ENCODE measurements at regions not wholly inside any gene's neighbourhood (a gene's known extent, or its start where the extent isn't known, plus 50 kb on each side); places are given as distances from the start of the nearest gene placed in this dataset.
"Not testable (repeated sequence)": the region's sequence is repeated elsewhere in the genome, so short reads cannot be mapped to it uniquely, and the experiment has no call there.

- no peak for DNase-seq
Measured at GRCh38 chr18:60200558-60200957, 172.0 kb downstream of the MC4R start.

- DNase-seq = no peak
Measured at GRCh38 chr18:60199505-60199904, 173.1 kb downstream of the MC4R start.

GRCh38 chr18:60197671-60198462 lies 174.7 kb downstream of the MC4R start:
- DNase-seq = no peak

- DNase-seq = no peak
Measured at GRCh38 chr18:60196836-60197606, 175.6 kb downstream of the MC4R start.

GRCh38 chr18:60193780-60194179 lies 178.8 kb downstream of the MC4R start:
- no peak for DNase-seq

- DNase-seq = no peak
Measured at GRCh38 chr18:60191926-60192325, 180.6 kb downstream of the MC4R start.

- DNase-seq = no peak
Measured at GRCh38 chr18:60189856-60190255, 182.7 kb downstream of the MC4R start.

GRCh38 chr18:60188958-60189357 lies 183.6 kb downstream of the MC4R start:
- no peak for DNase-seq

GRCh38 chr18:60182223-60182622 lies 190.4 kb downstream of the MC4R start:
- DNase-seq = no peak

- no peak for DNase-seq
Measured at GRCh38 chr18:60180671-60181070, 191.9 kb downstream of the MC4R start.

GRCh38 chr18:60178224-60178623 lies 194.4 kb downstream of the MC4R start:
- DNase-seq = not testable (repeated sequence)

- no peak for DNase-seq
Measured at GRCh38 chr18:60176259-60176658, 196.3 kb downstream of the MC4R start.

- no peak for DNase-seq
Measured at GRCh38 chr18:60174832-60175231, 197.7 kb downstream of the MC4R start.

- DNase-seq = no peak
Measured at GRCh38 chr18:60172030-60172429, 200.5 kb downstream of the MC4R start.

GRCh38 chr18:60163622-60164021 lies 209.0 kb downstream of the MC4R start:
- DNase-seq = no peak

GRCh38 chr18:60162388-60162787 lies 210.2 kb downstream of the MC4R start:
- no peak for DNase-seq

GRCh38 chr18:60157810-60158209 lies 214.8 kb downstream of the MC4R start:
- no peak for DNase-seq

GRCh38 chr18:60153376-60153775 lies 219.2 kb downstream of the MC4R start:
- DNase-seq = no peak

GRCh38 chr18:60149316-60149715 lies 223.3 kb downstream of the MC4R start:
- DNase-seq = no peak

- no peak for DNase-seq
Measured at GRCh38 chr18:60147323-60147722, 225.3 kb downstream of the MC4R start.

GRCh38 chr18:60146220-60146960 lies 226.2 kb downstream of the MC4R start:
- DNase-seq = no peak

- DNase-seq = no peak
Measured at GRCh38 chr18:60145776-60146175, 226.8 kb downstream of the MC4R start.

- DNase-seq = no peak
Measured at GRCh38 chr18:60134806-60135205, 235.0 kb downstream of the PMAIP1 start.

- DNase-seq = no peak
Measured at GRCh38 chr18:60130284-60130683, 230.5 kb downstream of the PMAIP1 start.

All from activated naive CD4-positive, alpha-beta T cell treated with Interleukin-2 at 50 U/mL for 16 hours (primary cell).